ENCODE measurements at regions not wholly inside any gene's neighbourhood (a gene's known extent, or its start where the extent isn't known, plus 50 kb on each side); places are given as distances from the start of the nearest gene placed in this dataset.

DNA sequence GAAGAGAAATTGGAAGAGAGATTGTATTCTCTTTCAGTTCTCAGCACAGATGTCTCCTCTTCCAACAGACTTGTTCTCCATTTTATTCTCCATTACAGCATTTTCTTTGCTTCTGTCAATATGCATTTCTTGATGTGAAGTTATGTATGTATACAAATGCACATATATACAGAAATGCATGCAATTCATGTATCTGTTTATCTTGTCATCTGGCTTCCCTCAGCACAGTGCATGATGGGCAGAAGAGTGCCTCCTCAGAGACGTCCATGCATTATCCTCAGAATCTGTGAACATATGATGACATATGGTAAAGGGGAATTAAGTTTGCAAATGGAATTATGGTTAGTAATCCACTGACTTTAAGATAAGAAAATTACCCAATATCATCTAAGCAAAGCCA, 106.7 kb upstream of the VWC2 start:
- no peak for DNase-seq (ENCODE audit: low read depth)
- H3K36me3 ChIP-seq (ENCODE audit: control insufficient read depth, insufficient read depth, low read length): no peaks in the 10 kb centered on the region
- TF ChIP-seq, protein P1, sequence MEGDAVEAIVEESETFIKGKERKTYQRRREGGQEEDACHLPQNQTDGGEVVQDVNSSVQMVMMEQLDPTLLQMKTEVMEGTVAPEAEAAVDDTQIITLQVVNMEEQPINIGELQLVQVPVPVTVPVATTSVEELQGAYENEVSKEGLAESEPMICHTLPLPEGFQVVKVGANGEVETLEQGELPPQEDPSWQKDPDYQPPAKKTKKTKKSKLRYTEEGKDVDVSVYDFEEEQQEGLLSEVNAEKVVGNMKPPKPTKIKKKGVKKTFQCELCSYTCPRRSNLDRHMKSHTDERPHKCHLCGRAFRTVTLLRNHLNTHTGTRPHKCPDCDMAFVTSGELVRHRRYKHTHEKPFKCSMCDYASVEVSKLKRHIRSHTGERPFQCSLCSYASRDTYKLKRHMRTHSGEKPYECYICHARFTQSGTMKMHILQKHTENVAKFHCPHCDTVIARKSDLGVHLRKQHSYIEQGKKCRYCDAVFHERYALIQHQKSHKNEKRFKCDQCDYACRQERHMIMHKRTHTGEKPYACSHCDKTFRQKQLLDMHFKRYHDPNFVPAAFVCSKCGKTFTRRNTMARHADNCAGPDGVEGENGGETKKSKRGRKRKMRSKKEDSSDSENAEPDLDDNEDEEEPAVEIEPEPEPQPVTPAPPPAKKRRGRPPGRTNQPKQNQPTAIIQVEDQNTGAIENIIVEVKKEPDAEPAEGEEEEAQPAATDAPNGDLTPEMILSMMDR (IDR thresholded peaks at IDR 0.05; ENCODE audit: insufficient read depth, low read length, poor library complexity, severe bottlenecking): no peak

GRCh38 chr7:49669285-49669684, 104.2 kb upstream of the VWC2 start:
- TF ChIP-seq, protein P1 (IDR thresholded peaks at IDR 0.05; ENCODE audit: insufficient read depth, low read length, poor library complexity, severe bottlenecking): no peak
- DNase-seq (ENCODE audit: low read depth): no peak
- Histone ChIP-seq H3K27me3 (ENCODE audit: control insufficient read depth, insufficient read depth, low read length) (no peaks in the 10 kb centered on the region), H3K36me3 (ENCODE audit: control insufficient read depth, insufficient read depth, low read length) (no peaks in the 10 kb centered on the region), H3K4me3 (ENCODE audit: low read depth, low read length) (no peak overlapping the region)

More for the DNA sequence above, 106.7 kb upstream of the VWC2 start:
- Histone ChIP-seq H3K27me3 (ENCODE audit: control insufficient read depth, insufficient read depth, low read length) (no peaks in the 10 kb centered on the region), H3K4me3 (ENCODE audit: low read depth, low read length) (no peak overlapping the region)

DNA sequence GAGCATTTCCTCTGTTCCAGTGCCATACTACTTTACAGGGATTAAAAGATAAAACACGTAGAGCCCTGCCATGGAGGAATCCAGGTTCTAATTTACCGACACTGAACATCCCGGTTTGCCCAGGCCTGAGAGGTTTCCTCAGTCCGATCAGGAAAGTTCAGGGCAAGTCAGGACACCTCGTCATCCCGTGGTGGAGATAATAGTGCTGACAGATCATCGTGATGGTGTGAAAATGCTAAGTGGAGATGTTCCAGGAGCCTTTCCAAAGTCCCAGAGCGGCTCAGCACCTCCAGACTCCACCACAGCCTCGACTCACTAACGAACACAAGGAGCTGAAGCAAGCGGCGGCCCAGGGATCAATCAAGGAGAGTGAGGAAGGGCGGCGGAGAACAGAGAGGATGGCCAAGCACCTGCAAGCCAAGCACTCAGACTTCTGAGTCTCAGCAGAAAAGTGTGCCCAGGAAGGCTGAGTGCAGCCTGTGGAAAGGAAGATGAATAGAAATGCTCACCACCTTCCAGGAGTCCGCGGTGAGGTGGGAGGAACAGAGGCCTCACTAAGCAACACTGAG, 103.7 kb upstream of the VWC2 start:
- Histone ChIP-seq H3K27me3 (ENCODE audit: control insufficient read depth, insufficient read depth, low read length) (no peaks in the 10 kb centered on the region), H3K36me3 (ENCODE audit: control insufficient read depth, insufficient read depth, low read length) (no peaks in the 10 kb centered on the region), H3K4me3 (ENCODE audit: low read depth, low read length) (no peak overlapping the region)
- no peak for DNase-seq (ENCODE audit: low read depth)
- TF ChIP-seq, protein P1 (IDR thresholded peaks at IDR 0.05; ENCODE audit: insufficient read depth, low read length, poor library complexity, severe bottlenecking): no peak

GRCh38 chr7:49670991-49671390, 102.4 kb upstream of the VWC2 start:
- TF ChIP-seq, protein P1 (IDR thresholded peaks at IDR 0.05; ENCODE audit: insufficient read depth, low read length, poor library complexity, severe bottlenecking): no peak
- Histone ChIP-seq H3K36me3 (ENCODE audit: control insufficient read depth, insufficient read depth, low read length) (no peaks in the 10 kb centered on the region), H3K27me3 (ENCODE audit: control insufficient read depth, insufficient read depth, low read length) (no peaks in the 10 kb centered on the region), H3K4me3 (ENCODE audit: low read depth, low read length) (no peak overlapping the region)
- DNase-seq (ENCODE audit: low read depth): peak; percentile 26

- H3K4me3 ChIP-seq (ENCODE audit: low read depth, low read length): no peak overlapping the region
- no peak for DNase-seq (ENCODE audit: low read depth)
- TF ChIP-seq, protein P1 (IDR thresholded peaks at IDR 0.05; ENCODE audit: insufficient read depth, low read length, poor library complexity, severe bottlenecking): no peak
- H3K27me3 ChIP-seq (ENCODE audit: control insufficient read depth, insufficient read depth, low read length): no peaks in the 10 kb centered on the region
- H3K36me3 ChIP-seq (ENCODE audit: control insufficient read depth, insufficient read depth, low read length): no peaks in the 10 kb centered on the region
Measured at GRCh38 chr7:49692516-49692915, 80.9 kb upstream of the VWC2 start.

- Histone ChIP-seq H3K27me3 (ENCODE audit: control insufficient read depth, insufficient read depth, low read length) (no peaks in the 10 kb centered on the region), H3K36me3 (ENCODE audit: control insufficient read depth, insufficient read depth, low read length) (no peaks in the 10 kb centered on the region), H3K4me3 (ENCODE audit: low read depth, low read length) (no peak overlapping the region)
- TF ChIP-seq, protein P1 (IDR thresholded peaks at IDR 0.05; ENCODE audit: insufficient read depth, low read length, poor library complexity, severe bottlenecking): no peak
- no peak for DNase-seq (ENCODE audit: low read depth)
Measured at GRCh38 chr7:49695971-49696370, 77.5 kb upstream of the VWC2 start.

Data from kidney epithelial cell (primary cell).